ENCODE measurements at regions not wholly inside any gene's neighbourhood (a gene's known extent, or its start where the extent isn't known, plus 50 kb on each side); places are given as distances from the start of the nearest gene placed in this dataset.
A peak's percentile ranks its signal among the peaks of the same experiment; 100 is the strongest.

DNA sequence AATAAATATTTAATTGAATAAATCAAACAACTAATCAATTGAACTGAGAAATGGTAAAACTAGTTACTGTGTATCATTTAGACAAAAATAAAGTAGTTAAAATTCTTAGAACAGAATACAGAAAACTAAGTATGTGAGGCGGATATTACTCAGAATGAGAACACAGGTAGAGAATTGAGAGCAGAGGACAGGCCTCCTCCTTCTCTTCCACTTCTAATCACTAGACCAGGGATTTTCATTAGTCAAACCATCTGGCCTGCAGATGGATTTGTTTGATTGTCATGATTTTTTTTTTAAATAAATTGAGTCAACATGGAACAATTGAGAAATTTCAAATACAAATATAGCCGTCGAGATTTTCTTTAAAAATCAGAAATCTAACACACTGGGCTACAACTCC, 198.6 kb upstream of the HMHB1 start:
- H3K36me3 ChIP-seq (replicated peaks; ENCODE audit: insufficient read depth, low read length): no peaks in the 10 kb centered on the region
- H3K79me2 ChIP-seq (ENCODE audit: low read length): no peaks in the 10 kb centered on the region
- TF ChIP-seq EZH2phosphoT487 (IDR thresholded peaks at IDR 0.05; ENCODE audit: low read length): no peak
- TF ChIP-seq, protein P1, sequence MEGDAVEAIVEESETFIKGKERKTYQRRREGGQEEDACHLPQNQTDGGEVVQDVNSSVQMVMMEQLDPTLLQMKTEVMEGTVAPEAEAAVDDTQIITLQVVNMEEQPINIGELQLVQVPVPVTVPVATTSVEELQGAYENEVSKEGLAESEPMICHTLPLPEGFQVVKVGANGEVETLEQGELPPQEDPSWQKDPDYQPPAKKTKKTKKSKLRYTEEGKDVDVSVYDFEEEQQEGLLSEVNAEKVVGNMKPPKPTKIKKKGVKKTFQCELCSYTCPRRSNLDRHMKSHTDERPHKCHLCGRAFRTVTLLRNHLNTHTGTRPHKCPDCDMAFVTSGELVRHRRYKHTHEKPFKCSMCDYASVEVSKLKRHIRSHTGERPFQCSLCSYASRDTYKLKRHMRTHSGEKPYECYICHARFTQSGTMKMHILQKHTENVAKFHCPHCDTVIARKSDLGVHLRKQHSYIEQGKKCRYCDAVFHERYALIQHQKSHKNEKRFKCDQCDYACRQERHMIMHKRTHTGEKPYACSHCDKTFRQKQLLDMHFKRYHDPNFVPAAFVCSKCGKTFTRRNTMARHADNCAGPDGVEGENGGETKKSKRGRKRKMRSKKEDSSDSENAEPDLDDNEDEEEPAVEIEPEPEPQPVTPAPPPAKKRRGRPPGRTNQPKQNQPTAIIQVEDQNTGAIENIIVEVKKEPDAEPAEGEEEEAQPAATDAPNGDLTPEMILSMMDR (IDR thresholded peaks at IDR 0.05; ENCODE audit: low read length): no peak
- TF ChIP-seq EZH2 (optimal IDR thresholded peaks at IDR 0.05; ENCODE audit: low read depth, low read length): no peak
- H2AFZ ChIP-seq (ENCODE audit: low read length): no peak overlapping the region
- no peak overlapping the region for H3K4me3 ChIP-seq (ENCODE audit: low read length)
- H3K27ac ChIP-seq (ENCODE audit: low read length): no peak overlapping the region
- no peak for DNase-seq
- H3K9me3 ChIP-seq (replicated peaks; ENCODE audit: insufficient read depth, low read length): no peaks in the 10 kb centered on the region
- no peaks in the 10 kb centered on the region for H3K4me1 ChIP-seq (ENCODE audit: low read length)
- H4K20me1 ChIP-seq (ENCODE audit: insufficient read depth, low read length): no peaks in the 10 kb centered on the region
- H3K9ac ChIP-seq (ENCODE audit: low read length): no peak overlapping the region
- H3K27me3 ChIP-seq (replicated peaks; ENCODE audit: insufficient read depth, low read length): no peaks in the 10 kb centered on the region
- H3F3A ChIP-seq (ENCODE audit: insufficient read depth, low read length): no peaks in the 10 kb centered on the region
- no peaks in the 10 kb centered on the region for H3K9me2 ChIP-seq (replicated peaks; ENCODE audit: insufficient read depth, low read length)
- H3K4me2 ChIP-seq (ENCODE audit: low read depth, low read length): no peak overlapping the region

DNA sequence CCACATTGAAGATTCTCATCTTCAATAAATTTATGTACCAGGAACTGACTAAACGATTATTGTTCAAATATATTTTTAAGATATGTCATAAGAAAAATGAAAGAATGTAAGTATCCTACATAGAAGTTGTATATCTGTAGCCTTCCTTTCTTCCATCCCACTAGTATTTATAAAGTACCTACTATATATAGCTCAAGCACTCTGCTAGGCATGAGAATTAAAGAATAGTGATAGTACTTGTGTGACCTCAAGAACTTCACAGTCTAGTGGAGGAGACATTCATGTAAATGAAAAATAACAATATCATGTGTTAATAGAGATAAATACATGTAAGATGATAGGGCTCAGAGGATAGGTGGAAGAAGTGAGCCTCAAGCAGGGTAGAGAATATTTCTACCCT, 201.0 kb upstream of the HMHB1 start:
- TF ChIP-seq EZH2phosphoT487 (IDR thresholded peaks at IDR 0.05; ENCODE audit: low read length) (no peak), EZH2 (optimal IDR thresholded peaks at IDR 0.05; ENCODE audit: low read depth, low read length) (no peak)
- TF ChIP-seq, protein P1 (IDR thresholded peaks at IDR 0.05; ENCODE audit: low read length): no peak
- Histone ChIP-seq H3K9ac (ENCODE audit: low read length) (no peak overlapping the region), H3K79me2 (ENCODE audit: low read length) (no peaks in the 10 kb centered on the region), H3K36me3 (replicated peaks; ENCODE audit: insufficient read depth, low read length) (no peaks in the 10 kb centered on the region), H2AFZ (ENCODE audit: low read length) (no peak overlapping the region), H3F3A (ENCODE audit: insufficient read depth, low read length) (peaks cover 1% of the 10 kb centered on the region; the same call in 1 of the 2 replicates), H3K9me2 (replicated peaks; ENCODE audit: insufficient read depth, low read length) (no peaks in the 10 kb centered on the region), H3K4me2 (ENCODE audit: low read depth, low read length) (no peak overlapping the region), H3K4me3 (ENCODE audit: low read length) (no peak overlapping the region), H3K4me1 (ENCODE audit: low read length) (peaks cover 7% of the 10 kb centered on the region), H3K27ac (ENCODE audit: low read length) (no peak overlapping the region), H3K9me3 (replicated peaks; ENCODE audit: insufficient read depth, low read length) (no peaks in the 10 kb centered on the region), H3K27me3 (replicated peaks; ENCODE audit: insufficient read depth, low read length) (no peaks in the 10 kb centered on the region), H4K20me1 (ENCODE audit: insufficient read depth, low read length) (no peaks in the 10 kb centered on the region)
- no peak for DNase-seq

DNA sequence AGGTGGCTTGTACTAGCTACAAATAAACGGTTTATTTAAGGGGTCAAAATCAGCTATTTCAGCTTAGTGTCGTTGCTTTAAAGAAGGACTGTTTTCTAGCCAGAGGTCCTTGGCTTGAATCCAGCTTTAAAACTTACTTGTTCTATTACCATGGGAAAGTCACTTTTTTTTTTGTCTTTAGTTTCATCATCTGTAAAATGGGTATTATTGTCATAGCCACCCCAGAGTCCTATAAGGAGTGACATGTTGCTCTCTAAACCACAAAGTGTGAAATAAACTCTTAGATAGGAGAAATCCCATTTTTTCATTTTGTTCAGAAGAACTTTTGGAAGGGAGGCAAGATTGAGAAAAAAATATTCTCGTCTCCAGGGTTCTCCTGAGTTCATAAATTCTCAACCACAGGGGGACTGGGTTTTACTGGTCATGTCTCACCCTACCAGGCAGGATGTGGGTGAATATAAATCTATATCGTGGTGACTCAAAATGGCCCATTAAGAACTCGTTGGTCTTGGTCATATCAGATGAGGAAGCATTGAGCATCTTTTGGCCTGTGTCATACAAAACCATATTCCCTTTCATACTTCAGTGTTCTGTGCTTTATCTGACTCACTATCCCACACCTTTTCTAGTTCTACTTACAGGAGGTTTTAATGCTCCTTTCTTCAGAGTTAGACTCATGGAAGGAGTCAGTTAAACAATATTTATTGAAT, 202.7 kb upstream of the NR3C1 start:
- Histone ChIP-seq H3K4me1 (ENCODE audit: low read length) (peaks cover 21% of the 10 kb centered on the region), H3K36me3 (replicated peaks; ENCODE audit: insufficient read depth, low read length) (no peaks in the 10 kb centered on the region), H3K4me3 (ENCODE audit: low read length) (peak overlapping the region; percentile 18; the same call in 1 of the 2 replicates), H3K9me3 (replicated peaks; ENCODE audit: insufficient read depth, low read length) (no peaks in the 10 kb centered on the region), H3K27ac (ENCODE audit: low read length) (peak overlapping the region; percentile 69), H3K79me2 (ENCODE audit: low read length) (no peaks in the 10 kb centered on the region), H2AFZ (ENCODE audit: low read length) (no peak overlapping the region), H3K9ac (ENCODE audit: low read length) (peak overlapping the region; percentile 21; the same call in 1 of the 2 replicates), H4K20me1 (ENCODE audit: insufficient read depth, low read length) (no peaks in the 10 kb centered on the region), H3K4me2 (ENCODE audit: low read depth, low read length) (peak overlapping the region; percentile 46), H3K9me2 (replicated peaks; ENCODE audit: insufficient read depth, low read length) (no peaks in the 10 kb centered on the region), H3F3A (ENCODE audit: insufficient read depth, low read length) (peaks cover 6% of the 10 kb centered on the region), H3K27me3 (replicated peaks; ENCODE audit: insufficient read depth, low read length) (no peaks in the 10 kb centered on the region)
- TF ChIP-seq EZH2 (optimal IDR thresholded peaks at IDR 0.05; ENCODE audit: low read depth, low read length): no peak
- TF ChIP-seq, protein P1 (IDR thresholded peaks at IDR 0.05; ENCODE audit: low read length): no peak
- no peak for DNase-seq

Data from MM.1S (cell line).